Spleen (tissue), 11 donors: ENCODE measurements at regions not wholly inside any gene's neighbourhood (a gene's known extent, or its start where the extent isn't known, plus 50 kb on each side); places are given as distances from the start of the nearest gene placed in this dataset.

ENCODE experiments used
- DNase-seq: peaks from one replicate; pipeline ENCODE4 v3.0.0-alpha.2; 2020
- H3K27ac ChIP-seq, 8 donors: fragments of 200-600 bp; sonication (generic) in 7 of 8; 1 replicate in 4 of 8; 2 replicates in 4 of 8; pipeline versions ENCODE4 v1.5.0 to v1.8.0; 2016 to 2021; ENCODE audit warnings: inconsistent platforms in 4 of 8, mild to moderate bottlenecking in 4 of 8, moderate library complexity in 1 of 8
- H3K27me3 ChIP-seq, 7 donors: fragments of 200-600 bp; sonication (generic) in 6 of 7; replicated peaks in 1 of 7; 1 replicate in 4 of 7; 2 replicates in 3 of 7; pipeline versions ENCODE4 v1.5.0 to v1.8.0; 2016 to 2021; ENCODE audit warnings: inconsistent platforms in 3 of 7, mild to moderate bottlenecking in 1 of 7
- H3K36me3 ChIP-seq, 6 donors: fragments of 200-600 bp; sonication (generic) in 5 of 6; 1 replicate in 4 of 6; 2 replicates in 2 of 6; pipeline versions ENCODE4 v1.5.0 to v1.8.0; 2016 to 2021; ENCODE audit warnings: inconsistent platforms in 2 of 6
- H3K4me1 ChIP-seq, 6 donors: fragments of 200-600 bp; sonication (generic) in 5 of 6; 1 replicate in 3 of 6; 2 replicates in 3 of 6; pipeline versions ENCODE4 v1.5.0 to v1.8.0; 2016 to 2021; ENCODE audit warnings: inconsistent platforms in 3 of 6
- H3K4me3 ChIP-seq, 8 donors: fragments of 200-600 bp; sonication (generic) in 7 of 8; 1 replicate in 4 of 8; 2 replicates in 4 of 8; pipeline versions ENCODE4 v1.5.0 to v1.8.0; 2016 to 2021; ENCODE audit warnings: inconsistent platforms in 4 of 8, mild to moderate bottlenecking in 4 of 8, moderate library complexity in 2 of 8
- H3K9me3 ChIP-seq, 8 donors: fragments of 200-600 bp; sonication (generic) in 7 of 8; 1 replicate in 4 of 8; 2 replicates in 4 of 8; pipeline versions ENCODE4 v1.5.0 to v1.8.0; 2016 to 2021; ENCODE audit warnings: inconsistent platforms in 4 of 8
- CTCF ChIP-seq, 11 experiments: fragments of 200-600 bp in 7 of 11; fragments of 450-650 bp in 4 of 11; sonication (generic) in 4 of 11; IDR thresholded peaks in 8 of 11; conservative IDR thresholded peaks in 3 of 11; 1 replicate in 7 of 11; 2 replicates in 4 of 11; pipeline versions ENCODE4 v1.4.0 to v1.8.0; 2016 to 2021; ENCODE audit warnings: antibody characterized with exemption in 11 of 11, inconsistent platforms in 4 of 11, mild to moderate bottlenecking in 1 of 11
- POLR2A ChIP-seq, 3 donors: fragments of 450-650 bp; IDR thresholded peaks; one replicate each; pipeline ENCODE4 v1.5.1; 2017; ENCODE audit warnings: antibody characterized with exemption in 3 of 3, mild to moderate bottlenecking in 1 of 3
- POLR2AphosphoS5 ChIP-seq, 3 donors: sonication (generic); formaldehyde crosslinking; IDR thresholded peaks; one replicate each; pipeline ENCODE4 v1.5.1; 2017; ENCODE audit warnings: antibody characterized with exemption in 3 of 3
- WGBS, 5 donors: extraction: QIAGEN DNeasy Blood & Tissue Kit in 3 of 5; methylation state at CpG; one replicate each; pipeline versions ENCODE4 v1.1.5 to v1.1.7; 2013 to 2018; 5-methylcytosine and 5-hydroxymethylcytosine counted together
- intact Hi-C: fragments of 100-400 bp; cut with DNase I; formaldehyde crosslinking; loops from one replicate; pipeline ENCODE4 v1.15.0; 2023; ENCODE audit warnings: low total_unique reads
- donor health status: healthy with polysubstance abuse.
- donor health status: DM: no; HTN: no; CAD: no; lungs with moderate emphysema.
- donor health status: DM: no; HTN: no; CAD: no.
- donor health status: Bipolar disorder and iron deficiency.
- donor health status: healthy.
- donor health status: DM: no; HTN: no; CAD: no.
- donor health status: DM: yes; HTN: yes; CAD: no.

GRCh38 chr21:41071258-41072171 lies 96.4 kb upstream of the BACE2 start:
- TF ChIP-seq POLR2AphosphoS5 (IDR thresholded peaks at IDR 0.05) (no peak), CTCF (IDR thresholded peaks at IDR 0.05 in 8 of 11, conservative IDR thresholded peaks at IDR 0.05 in 3 of 11) (no peak), POLR2A (IDR thresholded peaks at IDR 0.05) (no peak)
- WGBS, 5 donors = 54 to 64% (median 56%) methylated on average over 11 of the region's 11 CpGs
- DNase-seq = no peak
- Histone ChIP-seq H3K4me3 (no peak overlapping the region), H3K27me3 (peaks cover 0 to 33% (median 10%) of the 10 kb centered on the region in 7 donors), H3K27ac (no peak overlapping the region), H3K9me3 (no peaks in the 10 kb centered on the region), H3K36me3 (no peaks in the 10 kb centered on the region), H3K4me1 (peaks cover 6 to 15% (median 10%) of the 10 kb centered on the region in 6 donors)
- intact Hi-C loops = no loop called here

GRCh38 chr21:41073558-41073957 lies 94.4 kb upstream of the BACE2 start:
- 58 to 68% (median 59%) methylated on average over 8 of the region's 8 CpGs for WGBS, 5 donors
- H3K27me3 ChIP-seq = peaks cover 0 to 20% (median 7%) of the 10 kb centered on the region in 7 donors
- DNase-seq = no peak
- intact Hi-C loops = no loop called here
- no peaks in the 10 kb centered on the region for H3K36me3 ChIP-seq
- no peak for TF ChIP-seq POLR2A (IDR thresholded peaks at IDR 0.05)
- no peak for TF ChIP-seq CTCF (IDR thresholded peaks at IDR 0.05 in 8 of 11, conservative IDR thresholded peaks at IDR 0.05 in 3 of 11)
- TF ChIP-seq POLR2AphosphoS5 (IDR thresholded peaks at IDR 0.05) = no peak
- no peaks in the 10 kb centered on the region for H3K9me3 ChIP-seq
- no peak overlapping the region for H3K4me3 ChIP-seq
- H3K4me1 ChIP-seq = peaks cover 6 to 8% (median 8%) of the 10 kb centered on the region in 6 donors
- H3K27ac ChIP-seq = no peak overlapping the region

GRCh38 chr21:41074396-41075184 lies 93.4 kb upstream of the BACE2 start:
- intact Hi-C loops = no loop called here
- no peak for DNase-seq
- WGBS, 5 donors = 86 to 91% (median 90%) methylated on average over 11 of the region's 11 CpGs
- TF ChIP-seq POLR2AphosphoS5 (IDR thresholded peaks at IDR 0.05) = no peak
- no peak for TF ChIP-seq POLR2A (IDR thresholded peaks at IDR 0.05)
- TF ChIP-seq CTCF (IDR thresholded peaks at IDR 0.05 in 8 of 11, conservative IDR thresholded peaks at IDR 0.05 in 3 of 11) = no peak
- Histone ChIP-seq H3K27ac (no peak overlapping the region), H3K9me3 (no peaks in the 10 kb centered on the region), H3K4me3 (no peak overlapping the region), H3K4me1 (no peaks in the 10 kb centered on the region), H3K27me3 (peaks cover 0 to 10% (median 0%) of the 10 kb centered on the region in 7 donors), H3K36me3 (no peaks in the 10 kb centered on the region)

- peaks cover 0 to 7% (median 0%) of the 10 kb centered on the region in 7 donors for H3K27me3 ChIP-seq
- 92 to 98% (median 95%) methylated on average over 9 to 18 of the region's 18 CpGs for WGBS, 5 donors
- no peak overlapping the region for H3K27ac ChIP-seq
- no peaks in the 10 kb centered on the region for H3K4me1 ChIP-seq
- no peak for DNase-seq
- TF ChIP-seq POLR2A (IDR thresholded peaks at IDR 0.05) (no peak), POLR2AphosphoS5 (IDR thresholded peaks at IDR 0.05) (no peak), CTCF (IDR thresholded peaks at IDR 0.05 in 8 of 11, conservative IDR thresholded peaks at IDR 0.05 in 3 of 11) (no peak)
- no peak overlapping the region for H3K4me3 ChIP-seq
- intact Hi-C loops = no loop called here
- H3K9me3 ChIP-seq = no peaks in the 10 kb centered on the region
- H3K36me3 ChIP-seq = no peaks in the 10 kb centered on the region
Measured at GRCh38 chr21:41075656-41076055, 92.3 kb upstream of the BACE2 start.
